ENCODE measurements at regions not wholly inside any gene's neighbourhood (a gene's known extent, or its start where the extent isn't known, plus 50 kb on each side); places are given as distances from the start of the nearest gene placed in this dataset.
"Not testable (repeated sequence)": the region's sequence is repeated elsewhere in the genome, so short reads cannot be mapped to it uniquely, and the experiment has no call there.

DNA sequence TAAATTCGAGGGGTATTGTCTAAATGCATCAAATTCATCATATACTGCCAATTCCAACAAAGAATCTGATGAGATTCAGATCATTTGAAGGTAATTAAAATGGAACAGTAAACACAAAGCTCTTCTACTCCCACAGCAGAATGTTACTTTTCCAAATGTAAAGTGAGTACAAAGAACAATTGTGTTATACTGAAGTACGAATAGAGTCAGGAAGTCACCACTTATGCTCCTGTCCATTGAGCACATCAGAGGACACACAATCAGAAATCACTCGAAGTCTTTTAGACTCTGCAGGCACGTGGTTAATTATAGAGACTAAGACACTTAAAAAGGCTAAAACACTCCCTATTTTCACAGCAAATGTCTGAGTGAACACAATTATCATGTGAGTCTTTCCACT is 388.5 kb upstream of the MIS18BP1 start:
- ATAC-seq: no peak

DNA sequence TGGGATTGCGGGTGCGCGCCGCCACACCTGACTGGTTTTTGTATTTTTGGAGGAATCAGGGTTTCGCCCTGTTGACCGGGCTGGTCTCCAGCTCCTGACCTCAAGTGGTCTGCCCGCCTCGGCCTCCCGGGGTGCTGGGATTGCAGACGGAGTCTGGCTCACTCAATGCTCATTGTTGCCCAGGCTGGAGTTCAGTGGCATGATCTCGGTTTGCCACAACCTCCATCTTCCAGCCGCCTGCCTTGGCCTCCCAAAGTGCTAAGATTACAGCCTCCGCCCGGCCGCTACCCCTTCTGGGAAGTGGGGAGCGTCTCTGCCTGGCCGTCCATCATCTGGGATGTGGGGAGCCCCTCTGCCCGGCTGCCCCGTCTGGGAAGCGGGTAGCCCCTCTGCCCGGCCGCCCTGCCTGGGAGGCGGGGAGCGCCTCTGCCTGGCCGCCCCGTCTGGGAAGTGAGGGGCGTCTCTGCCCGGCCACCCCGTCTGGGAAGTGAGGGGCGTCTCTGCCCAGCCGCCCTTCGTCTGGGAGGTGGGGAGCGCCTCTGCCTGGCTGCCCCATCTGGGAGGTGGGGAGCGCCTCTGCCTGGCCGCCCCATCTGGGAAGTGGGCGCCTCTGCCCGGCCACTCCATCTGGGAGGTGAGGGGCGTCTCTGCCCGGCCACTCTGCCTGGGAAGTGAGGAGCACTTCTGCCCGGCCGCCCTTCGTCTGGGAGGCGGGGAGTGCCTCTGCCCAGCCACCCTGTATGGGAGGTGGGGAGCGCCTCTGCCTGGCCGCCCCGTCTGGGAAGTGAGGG is 381.8 kb upstream of the MIS18BP1 start:
- not testable (repeated sequence) for ATAC-seq

More for the DNA sequence above, 388.5 kb upstream of the MIS18BP1 start:
- TF ChIP-seq OSR1 (CRISPR knock-in tag; IDR thresholded peaks at IDR 0.05) (no peak), TOX (CRISPR knock-in tag; IDR thresholded peaks at IDR 0.05; ENCODE audit: borderline replicate concordance) (no peak), GLIS3 (CRISPR knock-in tag; IDR thresholded peaks at IDR 0.05) (no peak), ZNF565 (CRISPR knock-in tag; conservative IDR thresholded peaks at IDR 0.05; ENCODE audit: low read depth) (no peak), CSRNP3 (CRISPR knock-in tag; IDR thresholded peaks at IDR 0.05) (no peak), BACH2 (CRISPR knock-in tag; IDR thresholded peaks at IDR 0.05; ENCODE audit: borderline replicate concordance) (no peak), PPARA (CRISPR knock-in tag; IDR thresholded peaks at IDR 0.05; ENCODE audit: borderline replicate concordance) (no peak)

GRCh38 chr14:45633220-45633984 is 380.4 kb upstream of the MIS18BP1 start:
- no peak for TF ChIP-seq ZNF70 (CRISPR knock-in tag; IDR thresholded peaks at IDR 0.05)
- TF ChIP-seq ZFP30 (CRISPR knock-in tag; IDR thresholded peaks at IDR 0.05): no peak
- no peak for TF ChIP-seq ZFP3 (CRISPR knock-in tag; IDR thresholded peaks at IDR 0.05)
- no peak for TF ChIP-seq PPARA (CRISPR knock-in tag; IDR thresholded peaks at IDR 0.05; ENCODE audit: borderline replicate concordance)
- no peak for TF ChIP-seq CSRNP3 (CRISPR knock-in tag; IDR thresholded peaks at IDR 0.05)
- TF ChIP-seq POU6F1 (CRISPR knock-in tag; IDR thresholded peaks at IDR 0.05; ENCODE audit: borderline replicate concordance, low read depth): no peak
- no peak for TF ChIP-seq ARNTL (CRISPR knock-in tag; IDR thresholded peaks at IDR 0.05; ENCODE audit: borderline replicate concordance, low read depth)
- no peak for ATAC-seq

GRCh38 chr14:45621731-45622130 is 368.7 kb upstream of the MIS18BP1 start:
- TF ChIP-seq ZFP3 (CRISPR knock-in tag; IDR thresholded peaks at IDR 0.05) (no peak), BACH2 (CRISPR knock-in tag; IDR thresholded peaks at IDR 0.05; ENCODE audit: borderline replicate concordance) (no peak), RARB (CRISPR knock-in tag; IDR thresholded peaks at IDR 0.05) (no peak), ZC3H10 (CRISPR knock-in tag; IDR thresholded peaks at IDR 0.05) (no peak), CSDC2 (CRISPR knock-in tag; IDR thresholded peaks at IDR 0.05) (no peak), TOX (CRISPR knock-in tag; IDR thresholded peaks at IDR 0.05; ENCODE audit: borderline replicate concordance) (no peak), ISL1 (CRISPR knock-in tag; IDR thresholded peaks at IDR 0.05) (no peak), ARNTL (CRISPR knock-in tag; IDR thresholded peaks at IDR 0.05; ENCODE audit: borderline replicate concordance, low read depth) (no peak), GLIS3 (CRISPR knock-in tag; IDR thresholded peaks at IDR 0.05) (no peak), ESRRG (CRISPR knock-in tag; IDR thresholded peaks at IDR 0.05) (no peak), TSHZ2 (CRISPR knock-in tag; IDR thresholded peaks at IDR 0.05) (no peak), POU6F1 (CRISPR knock-in tag; IDR thresholded peaks at IDR 0.05; ENCODE audit: borderline replicate concordance, low read depth) (no peak), ZNF565 (CRISPR knock-in tag; conservative IDR thresholded peaks at IDR 0.05; ENCODE audit: low read depth) (no peak)
- TF ChIP-seq, protein P1, sequence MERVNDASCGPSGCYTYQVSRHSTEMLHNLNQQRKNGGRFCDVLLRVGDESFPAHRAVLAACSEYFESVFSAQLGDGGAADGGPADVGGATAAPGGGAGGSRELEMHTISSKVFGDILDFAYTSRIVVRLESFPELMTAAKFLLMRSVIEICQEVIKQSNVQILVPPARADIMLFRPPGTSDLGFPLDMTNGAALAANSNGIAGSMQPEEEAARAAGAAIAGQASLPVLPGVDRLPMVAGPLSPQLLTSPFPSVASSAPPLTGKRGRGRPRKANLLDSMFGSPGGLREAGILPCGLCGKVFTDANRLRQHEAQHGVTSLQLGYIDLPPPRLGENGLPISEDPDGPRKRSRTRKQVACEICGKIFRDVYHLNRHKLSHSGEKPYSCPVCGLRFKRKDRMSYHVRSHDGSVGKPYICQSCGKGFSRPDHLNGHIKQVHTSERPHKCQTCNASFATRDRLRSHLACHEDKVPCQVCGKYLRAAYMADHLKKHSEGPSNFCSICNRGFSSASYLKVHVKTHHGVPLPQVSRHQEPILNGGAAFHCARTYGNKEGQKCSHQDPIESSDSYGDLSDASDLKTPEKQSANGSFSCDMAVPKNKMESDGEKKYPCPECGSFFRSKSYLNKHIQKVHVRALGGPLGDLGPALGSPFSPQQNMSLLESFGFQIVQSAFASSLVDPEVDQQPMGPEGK (CRISPR knock-in tag; IDR thresholded peaks at IDR 0.05; ENCODE audit: borderline replicate concordance): no peak
- no peak for ATAC-seq
